Osteocyte (in vitro differentiated cells): ENCODE measurements at regions not wholly inside any gene's neighbourhood (a gene's known extent, or its start where the extent isn't known, plus 50 kb on each side); places are given as distances from the start of the nearest gene placed in this dataset.
"Not testable (repeated sequence)": the region's sequence is repeated elsewhere in the genome, so short reads cannot be mapped to it uniquely, and the experiment has no call there.

Experiments used
- DNase-seq: peaks from one replicate; pipeline ENCODE4 v3.0.0; 2021; ENCODE audit warnings: mixed read lengths; ENCODE audit not compliant: unreplicated experiment; ENCODE audit errors: extremely low spot score
- H3K27ac Mint-ChIP-seq: one replicate; pipeline ENCODE4 v1.8.0; 2021; ENCODE audit warnings: mild to moderate bottlenecking, mixed read lengths; ENCODE audit not compliant: unreplicated experiment
- H3K27me3 Mint-ChIP-seq: one replicate; pipeline ENCODE4 v1.8.0; 2021; ENCODE audit warnings: mixed read lengths; ENCODE audit not compliant: unreplicated experiment
- H3K36me3 Mint-ChIP-seq: one replicate; pipeline ENCODE4 v1.8.0; 2021; ENCODE audit warnings: mixed read lengths; ENCODE audit not compliant: unreplicated experiment
- H3K4me1 Mint-ChIP-seq: one replicate; pipeline ENCODE4 v1.8.0; 2021; ENCODE audit warnings: mixed read lengths; ENCODE audit not compliant: unreplicated experiment
- H3K4me3 Mint-ChIP-seq: one replicate; pipeline ENCODE4 v1.8.0; 2021; ENCODE audit warnings: mild to moderate bottlenecking, moderate library complexity, mixed read lengths; ENCODE audit not compliant: unreplicated experiment
- H3K9me3 Mint-ChIP-seq: one replicate; pipeline ENCODE4 v1.8.0; 2021; ENCODE audit warnings: mixed read lengths; ENCODE audit not compliant: unreplicated experiment
- TF ChIP-seq, protein P1 (sequence below): fragments of 200-600 bp; sonication (generic); IDR thresholded peaks from 2 replicates; pipeline ENCODE4 v1.5.0; 2021; ENCODE audit warnings: antibody characterized with exemption, mild to moderate bottlenecking, moderate library complexity

DNA sequence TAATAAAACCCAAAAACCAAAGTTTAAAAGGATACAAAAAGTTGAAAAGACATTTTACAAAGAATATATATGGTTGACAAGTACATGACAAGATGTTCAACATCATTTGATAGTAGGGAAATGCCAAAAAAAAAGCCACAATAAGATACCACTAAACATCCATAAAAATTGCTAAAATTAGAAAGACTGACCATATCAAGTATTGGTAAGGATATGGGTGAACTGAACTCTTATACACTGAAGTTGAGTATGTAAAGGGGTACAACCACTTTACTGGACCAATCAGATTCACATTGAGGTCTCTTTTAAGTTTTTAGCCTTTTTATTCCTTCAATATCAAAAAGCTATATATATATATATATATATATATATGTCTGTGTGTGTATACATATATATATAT is 190.5 kb upstream of the P2RY1 start:
- TF ChIP-seq, protein P1, sequence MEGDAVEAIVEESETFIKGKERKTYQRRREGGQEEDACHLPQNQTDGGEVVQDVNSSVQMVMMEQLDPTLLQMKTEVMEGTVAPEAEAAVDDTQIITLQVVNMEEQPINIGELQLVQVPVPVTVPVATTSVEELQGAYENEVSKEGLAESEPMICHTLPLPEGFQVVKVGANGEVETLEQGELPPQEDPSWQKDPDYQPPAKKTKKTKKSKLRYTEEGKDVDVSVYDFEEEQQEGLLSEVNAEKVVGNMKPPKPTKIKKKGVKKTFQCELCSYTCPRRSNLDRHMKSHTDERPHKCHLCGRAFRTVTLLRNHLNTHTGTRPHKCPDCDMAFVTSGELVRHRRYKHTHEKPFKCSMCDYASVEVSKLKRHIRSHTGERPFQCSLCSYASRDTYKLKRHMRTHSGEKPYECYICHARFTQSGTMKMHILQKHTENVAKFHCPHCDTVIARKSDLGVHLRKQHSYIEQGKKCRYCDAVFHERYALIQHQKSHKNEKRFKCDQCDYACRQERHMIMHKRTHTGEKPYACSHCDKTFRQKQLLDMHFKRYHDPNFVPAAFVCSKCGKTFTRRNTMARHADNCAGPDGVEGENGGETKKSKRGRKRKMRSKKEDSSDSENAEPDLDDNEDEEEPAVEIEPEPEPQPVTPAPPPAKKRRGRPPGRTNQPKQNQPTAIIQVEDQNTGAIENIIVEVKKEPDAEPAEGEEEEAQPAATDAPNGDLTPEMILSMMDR, result no peak
- Mint-ChIP-seq H3K27ac (no peak overlapping the region), H3K4me3 (no peak overlapping the region), H3K36me3 (no peaks in the 10 kb centered on the region), H3K27me3 (peaks cover 5% of the 10 kb centered on the region), H3K9me3 (peaks cover 8% of the 10 kb centered on the region), H3K4me1 (no peaks in the 10 kb centered on the region)
- DNase-seq, result no peak

DNA sequence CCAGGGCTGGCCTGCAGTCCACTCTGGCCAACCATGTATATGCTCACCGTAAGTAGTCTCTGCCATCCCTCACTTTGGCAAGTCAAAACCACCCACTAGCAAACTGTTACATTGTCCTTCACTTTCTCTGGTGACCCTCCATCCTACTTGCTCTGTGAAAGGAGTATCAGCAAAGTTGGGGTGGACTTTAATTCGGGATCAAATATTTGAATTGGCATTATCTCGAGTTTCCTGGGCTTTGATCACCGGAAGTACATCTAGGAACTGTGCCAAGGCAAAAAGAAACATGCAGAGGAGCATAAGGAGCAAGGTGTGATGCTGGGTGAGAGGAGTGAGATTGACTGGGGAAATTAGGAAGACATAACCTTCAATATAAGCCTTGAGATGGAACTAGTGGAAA is 188.9 kb upstream of the P2RY1 start:
- Mint-ChIP-seq H3K9me3 (peaks cover 8% of the 10 kb centered on the region), H3K27ac (no peak overlapping the region), H3K4me3 (no peak overlapping the region), H3K27me3 (peaks cover 9% of the 10 kb centered on the region), H3K36me3 (no peaks in the 10 kb centered on the region), H3K4me1 (no peaks in the 10 kb centered on the region)
- TF ChIP-seq, protein P1, result no peak
- DNase-seq, result no peak

DNA sequence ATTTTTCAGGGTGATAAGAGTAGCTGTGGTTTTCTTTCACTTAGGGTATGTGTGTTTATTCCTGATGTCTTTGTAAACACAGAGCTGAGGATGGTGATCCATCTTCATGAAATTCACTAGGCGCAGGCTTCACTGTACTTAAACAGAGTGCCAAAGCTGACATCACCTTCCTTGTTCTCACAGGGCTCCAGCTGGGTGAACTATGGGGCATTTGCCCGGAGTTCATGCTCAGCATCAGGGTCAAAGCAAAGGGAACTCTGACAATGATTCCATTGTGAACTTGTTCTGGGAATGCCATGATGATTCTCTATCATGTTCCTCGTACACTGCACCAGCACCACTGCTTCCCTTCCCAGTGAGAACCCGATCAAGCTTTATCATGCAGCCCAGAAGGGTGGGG is 184.8 kb upstream of the P2RY1 start:
- no peaks in the 10 kb centered on the region for H3K4me1 Mint-ChIP-seq
- H3K27me3 Mint-ChIP-seq, result peaks cover 18% of the 10 kb centered on the region
- H3K27ac Mint-ChIP-seq, result no peak overlapping the region
- TF ChIP-seq, protein P1, result no peak
- H3K9me3 Mint-ChIP-seq, result peaks cover 4% of the 10 kb centered on the region
- no peak overlapping the region for H3K4me3 Mint-ChIP-seq
- H3K36me3 Mint-ChIP-seq, result no peaks in the 10 kb centered on the region
- DNase-seq, result no peak

DNA sequence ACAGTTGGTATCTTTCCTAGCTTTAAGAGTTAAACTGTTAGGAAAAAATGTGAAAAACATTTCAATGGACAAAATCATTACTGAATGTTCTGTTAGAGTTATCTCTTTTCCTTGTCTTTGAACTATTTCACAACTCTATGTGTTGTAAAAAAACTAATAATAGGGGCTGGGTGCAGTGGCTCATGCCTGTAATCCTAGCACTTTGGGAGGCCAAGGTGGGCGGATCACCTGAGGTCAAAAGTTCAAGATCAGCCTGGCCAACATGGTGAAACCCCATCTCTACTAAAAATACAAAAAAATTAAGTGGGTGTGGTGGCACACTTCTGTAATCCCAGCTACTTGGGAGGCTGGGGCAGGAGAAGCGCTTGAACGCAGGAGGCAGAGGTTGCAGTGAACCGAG is 184.0 kb upstream of the P2RY1 start:
- H3K4me1 Mint-ChIP-seq, H3K4me3 Mint-ChIP-seq, DNase-seq, H3K9me3 Mint-ChIP-seq, H3K27ac Mint-ChIP-seq, H3K36me3 Mint-ChIP-seq: not testable (repeated sequence)
- H3K27me3 Mint-ChIP-seq, result peaks cover 18% of the 10 kb centered on the region

DNA sequence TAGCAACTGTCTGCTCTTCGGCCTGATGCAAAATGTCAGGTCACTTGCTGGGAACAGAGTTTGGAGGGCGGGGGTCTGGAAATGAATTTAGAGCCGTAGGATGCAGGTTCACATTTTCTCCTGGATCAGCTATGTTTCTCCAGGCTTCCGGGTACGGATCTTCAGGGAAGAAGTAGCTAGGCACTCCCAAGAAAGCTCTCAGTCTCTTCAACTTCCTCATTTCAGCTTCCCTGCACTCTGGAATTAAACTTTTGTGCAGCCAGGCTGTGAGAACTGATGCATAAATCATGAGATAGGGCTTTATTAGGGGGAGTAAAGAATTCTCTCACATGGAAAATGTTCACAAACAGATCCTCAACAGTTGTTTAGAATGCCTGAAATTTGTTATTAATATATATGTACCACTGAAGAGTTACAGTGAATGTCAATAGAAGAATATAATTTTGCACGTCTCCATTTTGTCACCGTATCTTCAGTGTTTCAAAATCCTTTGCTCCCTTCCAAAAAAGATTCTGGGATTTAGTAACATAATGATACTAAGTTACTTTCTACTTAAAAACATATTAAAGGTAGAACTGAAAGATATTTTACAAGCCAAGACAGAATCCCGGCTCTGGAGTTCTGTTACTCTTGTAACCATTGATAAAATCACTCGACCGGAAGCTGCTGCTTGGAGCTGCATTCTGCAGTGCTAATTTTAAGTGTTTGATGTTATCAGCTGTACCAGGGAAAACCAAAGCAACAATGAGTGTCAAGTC is 178.5 kb upstream of the P2RY1 start:
- Mint-ChIP-seq H3K36me3 (no peaks in the 10 kb centered on the region), H3K4me3 (no peak overlapping the region), H3K4me1 (peaks cover 8% of the 10 kb centered on the region), H3K9me3 (no peaks in the 10 kb centered on the region), H3K27ac (no peak overlapping the region), H3K27me3 (peaks cover 10% of the 10 kb centered on the region)
- no peak for DNase-seq
- TF ChIP-seq, protein P1, result no peak
